Activated naive CD8-positive, alpha-beta T cell (primary cell): ENCODE measurements at regions not wholly inside any gene's neighbourhood (a gene's known extent, or its start where the extent isn't known, plus 50 kb on each side); places are given as distances from the start of the nearest gene placed in this dataset.
"Not testable (repeated sequence)": the region's sequence is repeated elsewhere in the genome, so short reads cannot be mapped to it uniquely, and the experiment has no call there.

Experiments used
- H3K27ac Mint-ChIP-seq: one replicate; pipeline ENCODE4 v1.8.0; 2021; ENCODE audit warnings: mixed read lengths
- H3K27me3 Mint-ChIP-seq: one replicate; pipeline ENCODE4 v1.8.0; 2021; ENCODE audit warnings: mixed read lengths
- H3K36me3 Mint-ChIP-seq: one replicate; pipeline ENCODE4 v1.8.0; 2021; ENCODE audit warnings: mixed read lengths
- H3K4me1 Mint-ChIP-seq: one replicate; pipeline ENCODE4 v1.8.0; 2021; ENCODE audit warnings: low read depth, mixed read lengths
- H3K4me3 Mint-ChIP-seq: one replicate; pipeline ENCODE4 v1.8.0; 2021; ENCODE audit warnings: mild to moderate bottlenecking, mixed read lengths
- H3K9me3 Mint-ChIP-seq: one replicate; pipeline ENCODE4 v1.8.0; 2021; ENCODE audit warnings: low read depth, mixed read lengths

GRCh38 chr6:66054967-66055366 lies 347.9 kb upstream of the EYS start:
- Mint-ChIP-seq H3K27ac (no peak overlapping the region), H3K27me3 (no peaks in the 10 kb centered on the region), H3K4me3 (no peak overlapping the region), H3K4me1 (no peaks in the 10 kb centered on the region), H3K36me3 (no peaks in the 10 kb centered on the region), H3K9me3 (peaks cover 6% of the 10 kb centered on the region)

- H3K27ac Mint-ChIP-seq, result no peak overlapping the region
- peaks cover 5% of the 10 kb centered on the region for H3K9me3 Mint-ChIP-seq
- no peaks in the 10 kb centered on the region for H3K27me3 Mint-ChIP-seq
- H3K36me3 Mint-ChIP-seq, result no peaks in the 10 kb centered on the region
- H3K4me1 Mint-ChIP-seq, result no peaks in the 10 kb centered on the region
- H3K4me3 Mint-ChIP-seq, result no peak overlapping the region
Measured at GRCh38 chr6:66051812-66052211, 344.8 kb upstream of the EYS start.

GRCh38 chr6:66048684-66049474 lies 341.9 kb upstream of the EYS start:
- Mint-ChIP-seq H3K27ac (no peak overlapping the region), H3K36me3 (no peaks in the 10 kb centered on the region), H3K4me3 (no peak overlapping the region), H3K4me1 (no peaks in the 10 kb centered on the region), H3K9me3 (peaks cover 9% of the 10 kb centered on the region), H3K27me3 (no peaks in the 10 kb centered on the region)

GRCh38 chr6:66032626-66033025 lies 325.6 kb upstream of the EYS start:
- Mint-ChIP-seq H3K27ac (no peak overlapping the region), H3K4me1 (no peaks in the 10 kb centered on the region), H3K27me3 (no peaks in the 10 kb centered on the region), H3K4me3 (no peak overlapping the region), H3K36me3 (no peaks in the 10 kb centered on the region), H3K9me3 (peaks cover 15% of the 10 kb centered on the region)

GRCh38 chr6:66029391-66029790 lies 322.4 kb upstream of the EYS start:
- Mint-ChIP-seq H3K4me3 (no peak overlapping the region), H3K36me3 (no peaks in the 10 kb centered on the region), H3K27ac (no peak overlapping the region), H3K4me1 (no peaks in the 10 kb centered on the region), H3K9me3 (peaks cover 7% of the 10 kb centered on the region), H3K27me3 (no peaks in the 10 kb centered on the region)

- H3K4me1 Mint-ChIP-seq, result no peaks in the 10 kb centered on the region
- H3K27ac Mint-ChIP-seq, result no peak overlapping the region
- H3K4me3 Mint-ChIP-seq, result no peak overlapping the region
- no peaks in the 10 kb centered on the region for H3K9me3 Mint-ChIP-seq
- H3K36me3 Mint-ChIP-seq, result no peaks in the 10 kb centered on the region
- H3K27me3 Mint-ChIP-seq, result no peaks in the 10 kb centered on the region
Measured at GRCh38 chr6:65999288-65999791, 292.3 kb upstream of the EYS start.

GRCh38 chr6:65998544-65998943 lies 291.5 kb upstream of the EYS start:
- no peaks in the 10 kb centered on the region for H3K9me3 Mint-ChIP-seq
- H3K4me3 Mint-ChIP-seq, result no peak overlapping the region
- H3K27me3 Mint-ChIP-seq, result no peaks in the 10 kb centered on the region
- H3K4me1 Mint-ChIP-seq, result no peaks in the 10 kb centered on the region
- H3K27ac Mint-ChIP-seq, result no peak overlapping the region
- H3K36me3 Mint-ChIP-seq, result no peaks in the 10 kb centered on the region

- H3K27me3 Mint-ChIP-seq, result no peaks in the 10 kb centered on the region
- H3K36me3 Mint-ChIP-seq, result no peaks in the 10 kb centered on the region
- no peaks in the 10 kb centered on the region for H3K9me3 Mint-ChIP-seq
- no peak overlapping the region for H3K4me3 Mint-ChIP-seq
- no peak overlapping the region for H3K27ac Mint-ChIP-seq
- H3K4me1 Mint-ChIP-seq, result no peaks in the 10 kb centered on the region
Measured at GRCh38 chr6:65997539-65997938, 290.5 kb upstream of the EYS start.

- no peak overlapping the region for H3K27ac Mint-ChIP-seq
- no peaks in the 10 kb centered on the region for H3K9me3 Mint-ChIP-seq
- no peaks in the 10 kb centered on the region for H3K36me3 Mint-ChIP-seq
- H3K4me1 Mint-ChIP-seq, result no peaks in the 10 kb centered on the region
- H3K4me3 Mint-ChIP-seq, result no peak overlapping the region
- no peaks in the 10 kb centered on the region for H3K27me3 Mint-ChIP-seq
Measured at GRCh38 chr6:65996096-65996495, 289.1 kb upstream of the EYS start.

GRCh38 chr6:65989676-65990075 lies 282.6 kb upstream of the EYS start:
- no peak overlapping the region for H3K27ac Mint-ChIP-seq
- H3K9me3 Mint-ChIP-seq, result peaks cover 20% of the 10 kb centered on the region
- no peaks in the 10 kb centered on the region for H3K4me1 Mint-ChIP-seq
- no peaks in the 10 kb centered on the region for H3K27me3 Mint-ChIP-seq
- no peak overlapping the region for H3K4me3 Mint-ChIP-seq
- H3K36me3 Mint-ChIP-seq, result no peaks in the 10 kb centered on the region

- Mint-ChIP-seq H3K9me3 (peaks cover 23% of the 10 kb centered on the region), H3K27me3 (no peaks in the 10 kb centered on the region), H3K27ac (no peak overlapping the region), H3K36me3 (no peaks in the 10 kb centered on the region), H3K4me3 (no peak overlapping the region), H3K4me1 (no peaks in the 10 kb centered on the region)
Measured at GRCh38 chr6:65988006-65988405, 281.0 kb upstream of the EYS start.

GRCh38 chr6:65984089-65984488 lies 277.1 kb upstream of the EYS start:
- Mint-ChIP-seq H3K9me3 (peaks cover 37% of the 10 kb centered on the region), H3K4me1 (no peaks in the 10 kb centered on the region), H3K36me3 (no peaks in the 10 kb centered on the region), H3K27me3 (no peaks in the 10 kb centered on the region), H3K4me3 (no peak overlapping the region), H3K27ac (no peak overlapping the region)

- no peaks in the 10 kb centered on the region for H3K36me3 Mint-ChIP-seq
- H3K9me3 Mint-ChIP-seq, result peaks cover 14% of the 10 kb centered on the region
- no peak overlapping the region for H3K27ac Mint-ChIP-seq
- no peak overlapping the region for H3K4me3 Mint-ChIP-seq
- H3K4me1 Mint-ChIP-seq, result no peaks in the 10 kb centered on the region
- no peaks in the 10 kb centered on the region for H3K27me3 Mint-ChIP-seq
Measured at GRCh38 chr6:65979120-65979519, 272.1 kb upstream of the EYS start.

- H3K27ac Mint-ChIP-seq, H3K9me3 Mint-ChIP-seq, H3K4me3 Mint-ChIP-seq, H3K4me1 Mint-ChIP-seq, H3K27me3 Mint-ChIP-seq, H3K36me3 Mint-ChIP-seq: not testable (repeated sequence)
Measured at GRCh38 chr6:65971252-65971651, 264.2 kb upstream of the EYS start.

GRCh38 chr6:65964261-65964660 lies 257.2 kb upstream of the EYS start:
- Mint-ChIP-seq H3K27me3 (no peaks in the 10 kb centered on the region), H3K4me1 (no peaks in the 10 kb centered on the region), H3K9me3 (peaks cover 13% of the 10 kb centered on the region), H3K27ac (no peak overlapping the region), H3K4me3 (no peak overlapping the region), H3K36me3 (no peaks in the 10 kb centered on the region)

GRCh38 chr6:65955034-65955433 lies 248.0 kb upstream of the EYS start:
- Mint-ChIP-seq H3K27ac (no peak overlapping the region), H3K4me1 (no peaks in the 10 kb centered on the region), H3K27me3 (no peaks in the 10 kb centered on the region), H3K4me3 (no peak overlapping the region), H3K9me3 (peaks cover 16% of the 10 kb centered on the region), H3K36me3 (no peaks in the 10 kb centered on the region)
